K562 (cell line): ENCODE measurements at regions not wholly inside any gene's neighbourhood (a gene's known extent, or its start where the extent isn't known, plus 50 kb on each side); places are given as distances from the start of the nearest gene placed in this dataset.

Experiments
- ATAC-seq: fragments of 200-7000 bp; cut with Tn5 transposase; 3 replicates; pipeline ENCODE4 v1.9.1; 2020; ENCODE audit warnings: moderate library complexity
- BruUV-seq: library from RNA; stranded (reverse); fragments of 400-500 nt; replicated peaks from 2 replicates; lab custom pipeline; 2021; lab: Mats Ljungman, UMichigan
- CTCF ChIA-PET: fragments of 300-600 bp; formaldehyde crosslinking; extraction: SDS; loops from one replicate; lab custom pipeline; 2021; ENCODE audit warnings: low intra/inter-chr PET ratio; lab: Yijun Ruan, JAX
- POLR2A ChIA-PET: fragments of 300-600, 350-650 bp; sonication (Branson Sonifier 250); formaldehyde crosslinking; extraction: SDS; loops from one replicate; lab custom pipeline; 2021; ENCODE audit warnings: antibody characterized with exemption, inconsistent platforms; lab: Yijun Ruan, JAX
- DNase-seq, 4 experiments: peaks; one replicate each; pipeline versions ENCODE4 v3.0.0 to v3.0.0-alpha.2; 2011 to 2018; ENCODE audit warnings: low spot score in 3 of 4, mixed read lengths in 3 of 4; ENCODE audit errors: extremely low read depth in 1 of 4
- FAIRE-seq: peaks from 2 replicates; lab custom pipeline; 2011; peaks lifted over from hg19 to GRCh38; lab: Jason Lieb, UNC
- H2AFZ ChIP-seq: 2 replicates; pipeline ENCODE4 v1.6.0; 2011; ENCODE audit warnings: low read depth, low read length, control low read depth, inconsistent platforms
- H3K27ac ChIP-seq: fragments of 200-600 bp; 3 replicates; pipeline ENCODE4 v1.8.0; 2011; ENCODE audit warnings: low read depth, mild to moderate bottlenecking, control low read depth, inconsistent platforms, low read length, moderate library complexity, mixed read lengths; ENCODE audit errors: extremely low read depth
- H3K27me3 ChIP-seq, 2 experiments: fragments of 300-600 bp in 1 of 2; 2 replicates in 1 of 2; 3 replicates in 1 of 2; pipeline versions ENCODE4 v1.6.0 to v1.8.0; 2011; ENCODE audit warnings: inconsistent platforms in 2 of 2, low read length in 2 of 2, mild to moderate bottlenecking in 1 of 2, mixed read lengths in 1 of 2, moderate library complexity in 1 of 2; ENCODE audit not compliant: control insufficient read depth in 2 of 2, insufficient read depth in 2 of 2
- H3K36me3 ChIP-seq: fragments of 300-600 bp; 3 replicates; pipeline ENCODE4 v1.8.0; 2011; ENCODE audit warnings: mild to moderate bottlenecking, low read length, inconsistent platforms; ENCODE audit not compliant: control insufficient read depth, insufficient read depth
- H3K4me1 ChIP-seq, 2 experiments: fragments of 200-600 bp in 1 of 2; replicated peaks in 1 of 2; 2 replicates in 1 of 2; 3 replicates in 1 of 2; pipeline versions ENCODE4 v1.5.1 to v1.8.0; 2011; ENCODE audit warnings: inconsistent platforms in 2 of 2, low read length in 2 of 2, mild to moderate bottlenecking in 1 of 2, mixed read lengths in 1 of 2, moderate library complexity in 1 of 2; ENCODE audit not compliant: control insufficient read depth in 2 of 2, insufficient read depth in 2 of 2
- H3K4me2 ChIP-seq: 2 replicates; pipeline ENCODE4 v1.6.1; 2011; ENCODE audit warnings: low read length, control low read depth, inconsistent platforms, mixed read lengths; ENCODE audit not compliant: insufficient read depth
- H3K4me3 ChIP-seq: fragments of 200-600 bp; sonication (generic), shearing (Covaris generic); 2 replicates; pipeline ENCODE4 v1.5.1; 2016; ENCODE audit warnings: control low read depth, inconsistent platforms
- H3K79me2 ChIP-seq: fragments of 200-600 bp; 3 replicates; pipeline ENCODE4 v1.8.0; 2011; ENCODE audit warnings: low read length, inconsistent platforms; ENCODE audit not compliant: control insufficient read depth, insufficient read depth
- H3K9ac ChIP-seq, 2 experiments: 2 replicates each; pipeline versions ENCODE4 v1.6.0 to v1.6.1; 2011; ENCODE audit warnings: low read depth in 2 of 2, low read length in 2 of 2, control low read depth in 1 of 2, inconsistent platforms in 1 of 2, mild to moderate bottlenecking in 1 of 2, mixed read lengths in 1 of 2; ENCODE audit not compliant: insufficient read depth in 1 of 2
- H3K9me1 ChIP-seq: one replicate; pipeline ENCODE4 v1.6.0; 2011; ENCODE audit warnings: inconsistent platforms, mild to moderate bottlenecking, low read length, moderate library complexity; ENCODE audit not compliant: control insufficient read depth, insufficient read depth
- H3K9me3 ChIP-seq: replicated peaks from 2 replicates; pipeline ENCODE4 v1.5.1; 2011; ENCODE audit warnings: low read depth, low read length, inconsistent platforms; ENCODE audit not compliant: control insufficient read depth, insufficient read depth
- H4K20me1 ChIP-seq: replicated peaks from 2 replicates; pipeline ENCODE4 v1.6.1; 2011; ENCODE audit warnings: low read length, inconsistent platforms, mixed read lengths; ENCODE audit not compliant: control insufficient read depth, insufficient read depth
- BDP1 ChIP-seq: IDR thresholded peaks from 3 replicates; pipeline ENCODE4 v1.6.1; 2011; ENCODE audit not compliant: insufficient read length, insufficient read depth
- FOXM1 ChIP-seq, 2 experiments: fragments of 450-650 bp in 1 of 2; sonication (generic) in 1 of 2; formaldehyde crosslinking in 1 of 2; IDR thresholded peaks; 2 replicates each; pipeline versions ENCODE4 v1.6.1 to v1.9.0; 2017 to 2022; ENCODE audit warnings: low read depth in 2 of 2, mild to moderate bottlenecking in 2 of 2, missing genetic modification reagents in 1 of 2, moderate library complexity in 1 of 2
- FUS ChIP-seq: fragments of 200-400 bp; formaldehyde crosslinking; optimal IDR thresholded peaks from 2 replicates; pipeline ENCODE3; 2017; ENCODE audit warnings: low read depth, low read length
- HLTF ChIP-seq: fragments of 450-650 bp; IDR thresholded peaks from 2 replicates; pipeline ENCODE4 v1.6.1; 2016
- KAT2B ChIP-seq: IDR thresholded peaks from one replicate; pipeline ENCODE4 v1.6.1; 2012; ENCODE audit warnings: low read depth, mild to moderate bottlenecking, control low read depth, inconsistent platforms, low read length, moderate library complexity
- MTA2 ChIP-seq: fragments of 450-650 bp; IDR thresholded peaks from 2 replicates; pipeline ENCODE4 v1.6.1; 2016; ENCODE audit warnings: low read depth
- SP1 ChIP-seq: sonication (generic); formaldehyde crosslinking; IDR thresholded peaks from 2 replicates; pipeline ENCODE4 v1.8.1; 2022; ENCODE audit warnings: mild to moderate bottlenecking, missing genetic modification reagents
- SRSF9 ChIP-seq: fragments of 200-400 bp; formaldehyde crosslinking; IDR thresholded peaks from 2 replicates; pipeline ENCODE4 v1.6.1; 2017; ENCODE audit warnings: low read depth, low read length, borderline replicate concordance
- TARDBP ChIP-seq: fragments of 450-650 bp; IDR thresholded peaks from 2 replicates; pipeline ENCODE4 v1.6.1; 2016
- ZFPM2 ChIP-seq: fragments of 250-450 bp; sonication (Bioruptor Pico); IDR thresholded peaks from 2 replicates; pipeline ENCODE4 v1.5.1; 2022; ENCODE audit warnings: mild to moderate bottlenecking
- ZNF561 ChIP-seq: fragments of 450-650 bp; formaldehyde crosslinking; conservative IDR thresholded peaks from 2 replicates; pipeline ENCODE4 v1.4.0; 2020; ENCODE audit warnings: mild to moderate bottlenecking, moderate library complexity
- WGBS: fragments of 100-300 bp; shearing (Covaris generic); methylation state at CpG from one replicate; pipeline ENCODE4 v1.1.6; 2016; ENCODE audit warnings: low coverage, mixed read lengths; ENCODE audit not compliant: insufficient coverage; ENCODE audit errors: missing lambda C conversion rate; 5-methylcytosine and 5-hydroxymethylcytosine counted together
- in situ Hi-C: fragments of 300-500 bp; cut with MboI; formaldehyde crosslinking; loops from 4 replicates; pipeline ENCODE4 v1.15.0; 2018; ENCODE audit warnings: inconsistent platforms, mixed read lengths
- intact Hi-C: fragments of 100-400 bp; cut with micrococcal nuclease; formaldehyde crosslinking; loops from 2 replicates; pipeline ENCODE4 v1.14.2; 2022
- TF ChIP-seq, protein P1 (sequence below): IDR thresholded peaks from 2 replicates; pipeline ENCODE4 v1.6.1; 2011; ENCODE audit not compliant: insufficient read length; ENCODE audit errors: extremely low read depth
- TF ChIP-seq, protein P2 (sequence below): fragments of 250-450 bp; sonication (Bioruptor Pico); IDR thresholded peaks from 2 replicates; pipeline ENCODE4 v1.4.0; 2020; ENCODE audit warnings: mild to moderate bottlenecking, moderate library complexity

DNA sequence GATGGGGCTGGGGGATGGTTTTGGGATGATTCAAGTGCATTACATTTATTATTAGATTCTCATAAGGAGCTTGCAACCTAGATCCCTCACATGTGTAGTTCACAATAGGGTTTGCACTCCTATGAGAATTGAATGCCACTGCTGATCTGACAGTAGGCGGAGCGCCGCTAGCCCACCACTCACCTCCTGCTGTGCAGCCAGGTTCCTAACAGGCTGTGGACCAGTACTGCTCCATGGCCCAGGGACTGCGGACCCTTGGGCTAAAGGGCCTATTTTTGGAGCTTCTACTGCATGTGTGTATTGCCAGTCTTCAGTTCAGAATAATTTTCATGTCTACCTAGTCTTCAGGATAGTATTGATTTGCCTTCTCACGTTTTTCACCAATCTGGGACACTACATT is 165.3 kb upstream of the TWIST2 start:
- 7% methylated on average over 4 of the region's 5 CpGs for WGBS
- H3K4me1 ChIP-seq = no peaks in the 10 kb centered on the region
- no peak overlapping the region for H3K9ac ChIP-seq
- POLR2A ChIA-PET = no interaction called here
- no peak overlapping the region for H3K4me2 ChIP-seq
- no TSS peak for BruUV-seq
- no peaks in the 10 kb centered on the region for H3K9me1 ChIP-seq
- no peak overlapping the region for H2AFZ ChIP-seq
- in situ Hi-C loops (no loop called here), intact Hi-C loops (no loop called here)
- no peak overlapping the region for H3K27ac ChIP-seq
- CTCF ChIA-PET = no interaction called here
- H3K79me2 ChIP-seq = no peaks in the 10 kb centered on the region
- DNase-seq = no peak
- H3K4me3 ChIP-seq = no peak overlapping the region
- FAIRE-seq = no peak
- peaks cover 0 to 5% of the 10 kb centered on the region in 2 experiments; a peak in 1 of 5 replicates for H3K27me3 ChIP-seq
- no peak for ATAC-seq
- TF ChIP-seq KAT2B (no peak), FOXM1 (IDR thresholded peaks at IDR 0.05; ENCODE audit: low read depth) (no peak), FOXM1 (CRISPR knock-in tag; IDR thresholded peaks at IDR 0.05; ENCODE audit: low read depth) (no peak), ZNF561 (CRISPR knock-in tag) (no peak), MTA2 (no peak), TARDBP (no peak), HLTF (no peak), BDP1 (no peak), FUS (no peak), SRSF9 (no peak), ZFPM2 (CRISPR knock-in tag) (no peak), SP1 (CRISPR knock-in tag) (no peak)
- TF ChIP-seq, protein P1, sequence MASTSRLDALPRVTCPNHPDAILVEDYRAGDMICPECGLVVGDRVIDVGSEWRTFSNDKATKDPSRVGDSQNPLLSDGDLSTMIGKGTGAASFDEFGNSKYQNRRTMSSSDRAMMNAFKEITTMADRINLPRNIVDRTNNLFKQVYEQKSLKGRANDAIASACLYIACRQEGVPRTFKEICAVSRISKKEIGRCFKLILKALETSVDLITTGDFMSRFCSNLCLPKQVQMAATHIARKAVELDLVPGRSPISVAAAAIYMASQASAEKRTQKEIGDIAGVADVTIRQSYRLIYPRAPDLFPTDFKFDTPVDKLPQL = no peak
- TF ChIP-seq, protein P2, sequence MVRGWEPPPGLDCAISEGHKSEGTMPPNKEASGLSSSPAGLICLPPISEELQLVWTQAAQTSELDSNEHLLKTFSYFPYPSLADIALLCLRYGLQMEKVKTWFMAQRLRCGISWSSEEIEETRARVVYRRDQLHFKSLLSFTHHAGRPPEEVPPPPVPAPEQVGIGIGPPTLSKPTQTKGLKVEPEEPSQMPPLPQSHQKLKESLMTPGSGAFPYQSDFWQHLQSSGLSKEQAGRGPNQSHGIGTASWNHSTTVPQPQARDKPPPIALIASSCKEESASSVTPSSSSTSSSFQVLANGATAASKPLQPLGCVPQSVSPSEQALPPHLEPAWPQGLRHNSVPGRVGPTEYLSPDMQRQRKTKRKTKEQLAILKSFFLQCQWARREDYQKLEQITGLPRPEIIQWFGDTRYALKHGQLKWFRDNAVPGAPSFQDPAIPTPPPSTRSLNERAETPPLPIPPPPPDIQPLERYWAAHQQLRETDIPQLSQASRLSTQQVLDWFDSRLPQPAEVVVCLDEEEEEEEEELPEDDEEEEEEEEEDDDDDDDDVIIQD (CRISPR knock-in tag) = no peak
- H3K36me3 ChIP-seq = no peaks in the 10 kb centered on the region
- no peaks in the 10 kb centered on the region for H3K9me3 ChIP-seq
- H4K20me1 ChIP-seq = no peaks in the 10 kb centered on the region
